Central memory CD8-positive, alpha-beta T cell (primary cell): ENCODE measurements at regions not wholly inside any gene's neighbourhood (a gene's known extent, or its start where the extent isn't known, plus 50 kb on each side); places are given as distances from the start of the nearest gene placed in this dataset.

Experiments
- ATAC-seq: fragments of 150-1000 bp; cut with Tn5 transposase; replicated peaks from 2 replicates; pipeline ENCODE4 v1.10.0; 2022; ENCODE audit warnings: mild to moderate bottlenecking, moderate FRiP score, moderate number of reproducible peaks; ENCODE audit not compliant: poor library complexity, severe bottlenecking; ENCODE audit errors: extremely low read depth
- DNase-seq, 2 donors: peaks; one replicate each; pipeline ENCODE4 v3.0.0; 2021; ENCODE audit warnings: low spot score in 2 of 2
- H3K27ac Mint-ChIP-seq: one replicate; pipeline ENCODE4 v1.8.0; 2022; ENCODE audit warnings: low read depth, mild to moderate bottlenecking, moderate library complexity, mixed read lengths
- H3K27me3 Mint-ChIP-seq: one replicate; pipeline ENCODE4 v1.8.0; 2022; ENCODE audit warnings: mixed read lengths
- H3K36me3 Mint-ChIP-seq: one replicate; pipeline ENCODE4 v1.8.0; 2022; ENCODE audit warnings: mild to moderate bottlenecking, moderate library complexity, mixed read lengths; ENCODE audit not compliant: insufficient read depth
- H3K4me1 Mint-ChIP-seq: one replicate; pipeline ENCODE4 v1.8.0; 2022; ENCODE audit warnings: mixed read lengths
- H3K4me3 Mint-ChIP-seq: one replicate; pipeline ENCODE4 v1.8.0; 2022; ENCODE audit warnings: mild to moderate bottlenecking, moderate library complexity, mixed read lengths
- H3K9me3 Mint-ChIP-seq: one replicate; pipeline ENCODE4 v1.8.0; 2022; ENCODE audit warnings: mixed read lengths

DNA sequence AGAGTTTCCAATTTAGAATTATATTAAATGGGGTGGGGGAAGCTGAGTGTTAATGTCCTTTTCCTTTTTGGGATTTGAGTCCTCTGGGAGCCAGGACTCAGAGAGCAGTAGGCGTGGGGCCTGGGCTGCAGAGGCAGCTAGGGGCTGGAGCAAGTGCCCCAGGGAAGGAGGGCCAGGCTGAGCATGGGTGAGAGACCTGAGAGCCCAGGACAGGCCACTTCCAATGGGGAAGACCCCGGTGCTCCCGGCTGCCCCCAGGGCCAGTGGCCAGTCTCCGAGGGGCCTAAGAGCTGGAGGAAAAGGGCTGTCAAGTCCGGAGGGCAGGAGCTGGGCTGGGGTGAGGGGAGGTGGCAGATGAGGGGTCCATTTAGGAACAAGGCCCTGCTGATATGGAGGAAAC is 371.5 kb downstream of the ZNF536 start:
- ATAC-seq (no peak), DNase-seq (no peak)
- Mint-ChIP-seq H3K9me3 (no peaks in the 10 kb centered on the region), H3K4me1 (no peaks in the 10 kb centered on the region), H3K27me3 (peaks cover 30% of the 10 kb centered on the region), H3K36me3 (no peaks in the 10 kb centered on the region), H3K27ac (no peak overlapping the region), H3K4me3 (no peak overlapping the region)

DNA sequence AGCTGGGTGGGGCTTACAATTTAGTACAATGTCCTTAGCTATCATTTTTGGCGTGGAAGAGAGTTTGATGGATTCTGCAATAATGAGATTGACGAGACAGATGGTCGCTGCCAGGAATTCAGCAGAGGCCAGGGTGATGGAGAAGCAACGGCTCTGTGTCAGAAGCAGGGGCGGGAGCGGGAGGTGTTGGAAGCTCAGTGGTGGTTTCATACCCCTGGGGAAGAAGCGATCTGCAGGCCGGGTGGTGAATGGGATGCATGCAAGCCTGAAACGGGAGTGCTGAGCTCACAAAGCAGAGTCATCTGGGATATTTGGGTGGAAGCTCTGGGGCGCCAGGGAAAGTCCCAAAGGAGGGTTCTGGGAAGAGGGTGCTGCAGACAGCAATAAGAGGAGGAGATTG is 370.8 kb downstream of the ZNF536 start:
- Mint-ChIP-seq H3K27me3 (peaks cover 30% of the 10 kb centered on the region), H3K36me3 (no peaks in the 10 kb centered on the region), H3K4me3 (no peak overlapping the region), H3K9me3 (no peaks in the 10 kb centered on the region), H3K4me1 (no peaks in the 10 kb centered on the region), H3K27ac (no peak overlapping the region)
- ATAC-seq (no peak), DNase-seq (no peak)

DNA sequence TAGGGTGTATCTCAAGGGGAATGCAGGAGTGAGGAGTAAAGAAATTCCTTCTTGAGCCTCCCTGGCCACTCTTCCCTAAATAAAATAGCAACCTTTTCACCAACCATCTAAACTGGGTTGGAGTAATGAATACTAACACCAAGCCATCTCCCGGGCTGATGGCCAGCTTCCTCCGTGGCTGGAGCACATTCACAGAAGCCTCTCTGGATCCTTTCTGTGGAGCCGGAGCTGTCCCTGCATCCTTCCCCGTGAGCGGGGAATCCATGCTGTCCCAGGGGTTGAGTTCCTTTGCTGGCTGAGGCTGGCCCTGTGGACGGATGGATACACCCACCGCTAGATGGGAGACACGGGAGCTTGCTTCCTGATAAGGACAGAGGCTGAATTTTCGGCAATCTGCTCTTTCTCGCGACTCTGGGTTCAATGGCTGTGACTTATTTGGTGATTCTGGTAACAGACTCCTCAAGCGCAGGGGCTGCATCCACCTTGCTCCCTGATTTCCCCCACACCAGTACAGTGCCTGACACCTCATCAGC is 370.3 kb downstream of the ZNF536 start:
- H3K9me3 Mint-ChIP-seq = no peaks in the 10 kb centered on the region
- no peak overlapping the region for H3K27ac Mint-ChIP-seq
- H3K27me3 Mint-ChIP-seq = peaks cover 30% of the 10 kb centered on the region
- no peaks in the 10 kb centered on the region for H3K36me3 Mint-ChIP-seq
- no peak for ATAC-seq
- H3K4me1 Mint-ChIP-seq = no peaks in the 10 kb centered on the region
- no peak overlapping the region for H3K4me3 Mint-ChIP-seq
- DNase-seq = no peak

DNA sequence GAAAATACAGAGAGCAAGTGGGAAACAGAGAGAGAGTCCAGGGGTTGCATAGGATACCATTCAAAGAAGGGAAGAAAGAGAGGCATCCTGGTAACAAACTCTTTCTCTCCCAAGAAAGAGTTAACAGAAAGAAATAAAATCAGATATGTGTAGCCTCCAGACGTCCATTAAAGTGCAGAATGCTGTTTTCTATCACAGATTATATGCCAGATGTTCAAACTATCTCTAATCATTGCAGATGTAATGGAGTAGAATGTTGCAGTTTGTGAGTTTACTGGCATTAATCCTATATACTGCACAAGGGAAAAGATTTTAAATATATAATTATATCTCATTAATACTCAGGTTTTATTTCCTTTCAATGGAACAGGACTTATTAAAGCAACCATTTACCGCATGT is 369.4 kb downstream of the ZNF536 start:
- H3K4me1 Mint-ChIP-seq = no peaks in the 10 kb centered on the region
- no peak for ATAC-seq
- H3K9me3 Mint-ChIP-seq = no peaks in the 10 kb centered on the region

DNA sequence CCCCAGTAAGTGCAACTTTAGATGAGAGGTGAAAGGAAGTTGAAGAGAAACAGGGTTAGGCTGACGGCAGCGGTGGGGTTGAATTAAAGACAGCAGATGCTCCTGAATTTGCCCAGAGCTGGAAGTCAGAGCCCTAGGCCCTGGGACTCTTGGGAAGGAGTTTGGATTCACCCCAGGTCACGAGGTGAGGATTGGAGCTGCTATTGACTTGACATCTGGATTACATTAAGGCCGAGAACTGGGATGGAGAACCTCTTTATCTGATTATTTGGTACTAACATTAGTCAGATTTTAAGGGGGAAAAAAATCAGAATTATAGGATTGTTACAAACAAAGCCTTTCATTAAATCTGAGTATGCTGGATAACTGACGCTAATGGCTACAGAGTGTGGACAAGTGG is 367.2 kb downstream of the ZNF536 start:
- H3K4me3 Mint-ChIP-seq = no peak overlapping the region
- no peaks in the 10 kb centered on the region for H3K9me3 Mint-ChIP-seq
- peaks cover 46% of the 10 kb centered on the region for H3K27me3 Mint-ChIP-seq
- ATAC-seq = no peak
- no peaks in the 10 kb centered on the region for H3K36me3 Mint-ChIP-seq
- H3K4me1 Mint-ChIP-seq = no peaks in the 10 kb centered on the region
- H3K27ac Mint-ChIP-seq = no peak overlapping the region
- DNase-seq = no peak

More for the DNA sequence above, 369.4 kb downstream of the ZNF536 start:
- Mint-ChIP-seq H3K36me3 (no peaks in the 10 kb centered on the region), H3K27me3 (peaks cover 35% of the 10 kb centered on the region), H3K27ac (no peak overlapping the region), H3K4me3 (no peak overlapping the region)
- DNase-seq = no peak

DNA sequence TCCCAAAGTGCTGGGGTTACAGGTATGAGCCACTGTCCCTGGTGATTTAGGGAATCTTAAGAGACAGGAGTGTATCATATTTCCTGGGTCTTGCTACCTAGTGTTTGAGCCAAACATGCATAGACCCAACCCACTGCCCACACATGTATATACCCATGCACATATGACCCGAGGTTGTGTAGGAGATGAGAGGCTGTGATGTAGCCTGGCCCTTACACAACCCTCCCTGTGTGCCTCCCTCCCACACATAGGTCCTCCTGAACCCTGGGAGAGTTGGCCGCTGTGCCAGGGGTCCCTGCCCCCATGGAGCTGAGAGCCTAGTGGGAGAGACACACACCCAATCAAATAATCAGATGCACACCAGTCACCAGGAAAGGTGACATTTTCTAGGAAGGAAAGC is 365.9 kb downstream of the ZNF536 start:
- peaks cover 44% of the 10 kb centered on the region for H3K27me3 Mint-ChIP-seq
- no peak for DNase-seq
- H3K4me1 Mint-ChIP-seq = no peaks in the 10 kb centered on the region
- H3K36me3 Mint-ChIP-seq = no peaks in the 10 kb centered on the region
- no peaks in the 10 kb centered on the region for H3K9me3 Mint-ChIP-seq
- no peak for ATAC-seq
- H3K4me3 Mint-ChIP-seq = no peak overlapping the region
- H3K27ac Mint-ChIP-seq = no peak overlapping the region

DNA sequence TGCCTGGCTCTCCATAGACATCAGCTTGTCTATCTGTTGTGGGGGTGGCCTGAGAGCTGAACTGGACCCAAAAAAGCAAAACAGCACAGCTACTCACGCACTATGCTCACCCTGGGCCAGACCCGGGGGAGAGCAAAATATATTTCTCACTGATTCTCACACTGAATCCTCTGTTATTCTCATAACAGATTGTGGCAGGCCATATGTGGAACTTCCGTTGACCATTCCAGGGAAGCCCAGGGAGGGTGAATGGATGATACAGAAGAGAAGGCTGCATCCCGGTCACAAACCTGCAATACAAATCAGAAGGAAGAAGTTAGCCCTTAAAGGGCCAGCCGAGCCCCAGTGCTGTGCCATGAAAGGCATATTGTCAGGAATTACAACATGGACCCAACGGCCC is 362.5 kb downstream of the ZNF536 start:
- no peak for DNase-seq
- Mint-ChIP-seq H3K4me1 (no peaks in the 10 kb centered on the region), H3K36me3 (no peaks in the 10 kb centered on the region), H3K27ac (no peak overlapping the region), H3K4me3 (no peak overlapping the region), H3K9me3 (no peaks in the 10 kb centered on the region), H3K27me3 (peaks cover 22% of the 10 kb centered on the region)
- no peak for ATAC-seq

DNA sequence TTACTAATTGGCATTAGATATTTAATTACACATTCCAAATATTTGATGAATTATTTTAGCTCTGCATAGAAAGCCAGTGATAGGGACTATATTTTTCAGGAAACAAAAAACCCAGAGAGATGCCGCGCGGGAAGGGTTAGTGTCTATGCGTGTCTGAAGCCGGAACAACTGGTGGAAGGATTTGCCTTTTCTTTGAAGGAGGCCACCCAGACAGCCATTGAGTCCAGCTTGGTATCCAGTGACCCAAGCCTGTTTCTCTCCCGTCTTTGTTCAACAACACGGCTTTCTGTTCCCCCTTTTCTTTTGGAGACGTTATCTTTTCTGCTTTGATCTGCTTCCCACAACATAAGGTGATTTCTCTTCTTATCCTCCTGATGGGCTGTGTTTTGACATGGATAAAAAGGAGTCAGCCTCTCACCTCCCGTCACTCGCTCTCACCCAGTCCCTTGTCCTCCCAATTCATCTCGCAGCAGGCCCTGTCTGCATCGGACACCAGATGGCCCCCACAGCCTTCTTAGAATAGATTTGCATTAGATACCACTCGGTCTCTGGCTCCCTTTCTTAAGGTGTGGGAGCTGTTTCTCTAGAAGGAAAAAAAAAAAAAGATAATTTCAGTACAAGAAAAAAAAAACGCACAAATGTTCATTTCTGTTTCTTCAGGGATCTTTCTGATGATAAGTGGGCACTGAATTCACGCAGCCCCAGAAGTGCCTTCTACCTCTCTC is 361.8 kb downstream of the ZNF536 start:
- ATAC-seq (no peak), DNase-seq (no peak)
- Mint-ChIP-seq H3K4me1 (no peaks in the 10 kb centered on the region), H3K36me3 (no peaks in the 10 kb centered on the region), H3K27me3 (peaks cover 22% of the 10 kb centered on the region), H3K27ac (no peak overlapping the region), H3K4me3 (no peak overlapping the region), H3K9me3 (no peaks in the 10 kb centered on the region)

DNA sequence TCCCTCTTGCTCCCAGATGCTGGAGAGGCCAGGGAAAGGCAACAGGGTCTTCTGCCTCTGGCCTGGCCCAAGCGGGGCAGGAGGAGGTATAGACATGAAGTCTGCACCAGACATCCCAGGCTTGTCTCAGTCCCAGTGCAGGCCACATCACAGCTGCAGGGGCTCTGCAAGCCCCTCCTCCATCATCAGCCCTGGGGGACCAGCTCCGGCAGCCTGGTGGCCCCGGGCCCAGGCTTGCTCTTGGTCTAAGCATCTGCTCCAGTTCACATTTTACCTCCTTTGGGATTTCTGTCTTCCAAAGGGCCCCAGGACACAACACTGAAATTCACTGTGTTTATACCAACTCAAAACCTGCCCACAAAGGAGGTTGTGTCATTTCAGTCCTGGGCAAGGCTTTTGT is 359.4 kb downstream of the ZNF536 start:
- H3K36me3 Mint-ChIP-seq = no peaks in the 10 kb centered on the region
- H3K27ac Mint-ChIP-seq = no peak overlapping the region
- ATAC-seq (no peak), DNase-seq (no peak)
- H3K4me3 Mint-ChIP-seq = no peak overlapping the region
- H3K4me1 Mint-ChIP-seq = no peaks in the 10 kb centered on the region
- H3K9me3 Mint-ChIP-seq = no peaks in the 10 kb centered on the region
- H3K27me3 Mint-ChIP-seq = peaks cover 17% of the 10 kb centered on the region

DNA sequence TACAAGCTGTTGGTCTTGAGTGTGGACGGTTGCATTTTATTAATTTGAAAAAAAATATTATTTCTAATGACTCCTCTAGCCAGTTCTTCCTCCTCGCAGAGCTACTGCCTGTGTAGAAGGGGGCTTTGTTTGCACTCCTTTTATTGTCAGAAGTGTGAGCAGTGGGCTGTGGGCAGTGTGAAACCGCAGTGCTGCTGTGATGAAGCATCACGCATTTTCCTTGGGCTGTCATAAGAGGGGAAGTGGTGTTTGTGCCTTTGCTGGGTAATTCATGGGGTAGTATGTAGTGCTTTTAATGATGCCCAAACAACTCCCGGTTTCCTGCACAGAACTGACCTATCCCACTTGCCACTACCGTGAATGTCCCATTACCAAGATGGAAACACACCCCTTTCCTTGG is 357.3 kb downstream of the ZNF536 start:
- Mint-ChIP-seq H3K4me3 (no peak overlapping the region), H3K9me3 (no peaks in the 10 kb centered on the region), H3K36me3 (no peaks in the 10 kb centered on the region), H3K4me1 (no peaks in the 10 kb centered on the region), H3K27me3 (peaks cover 10% of the 10 kb centered on the region), H3K27ac (no peak overlapping the region)
- DNase-seq (no peak), ATAC-seq (no peak)

DNA sequence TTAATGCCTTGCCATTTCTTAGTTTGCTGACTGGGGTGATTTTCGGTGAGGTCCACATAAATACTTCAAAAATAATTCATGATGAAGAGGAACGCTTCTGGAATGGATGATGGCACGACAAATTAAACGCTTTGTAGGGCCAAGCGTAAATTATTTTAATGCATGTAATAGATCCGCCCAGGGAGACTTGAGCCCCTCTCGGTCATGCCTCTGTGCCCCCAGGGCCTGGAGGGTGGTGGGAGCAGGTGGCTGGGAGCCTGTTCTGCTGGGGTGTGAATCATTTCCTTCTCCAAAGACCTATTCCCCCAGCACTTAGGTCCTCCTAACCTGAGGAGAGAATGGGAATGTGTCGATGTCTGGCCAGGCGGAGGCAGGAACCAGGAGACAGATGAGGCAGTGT is 350.6 kb downstream of the ZNF536 start:
- Mint-ChIP-seq H3K4me3 (no peak overlapping the region), H3K27ac (no peak overlapping the region), H3K4me1 (peaks cover 10% of the 10 kb centered on the region), H3K27me3 (peaks cover 21% of the 10 kb centered on the region), H3K36me3 (no peaks in the 10 kb centered on the region), H3K9me3 (no peaks in the 10 kb centered on the region)
- ATAC-seq = no peak
- DNase-seq = no peak

DNA sequence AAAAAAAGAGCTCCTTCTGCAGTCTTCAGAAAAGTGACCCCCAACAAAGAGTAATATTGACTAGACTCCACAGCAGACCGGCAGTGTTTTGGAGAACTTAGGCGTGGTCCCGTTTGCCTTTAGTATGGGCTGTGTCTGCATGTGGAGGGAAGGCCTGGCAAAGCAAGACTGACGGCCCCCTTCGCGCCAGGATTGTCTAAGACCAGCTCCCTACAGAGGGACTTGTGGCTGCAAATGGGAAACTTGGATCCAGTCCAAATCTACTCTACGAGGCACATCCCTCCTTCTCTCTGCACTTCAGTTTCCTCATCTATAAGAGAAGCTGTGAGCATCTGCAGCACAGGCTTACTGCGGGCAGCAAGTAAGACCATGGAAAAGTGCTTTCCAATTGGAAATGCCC is 350.0 kb downstream of the ZNF536 start:
- ATAC-seq (no peak), DNase-seq (no peak)
- Mint-ChIP-seq H3K27ac (no peak overlapping the region), H3K9me3 (no peaks in the 10 kb centered on the region), H3K27me3 (peaks cover 24% of the 10 kb centered on the region), H3K36me3 (no peaks in the 10 kb centered on the region), H3K4me3 (no peak overlapping the region), H3K4me1 (peaks cover 10% of the 10 kb centered on the region)

DNA sequence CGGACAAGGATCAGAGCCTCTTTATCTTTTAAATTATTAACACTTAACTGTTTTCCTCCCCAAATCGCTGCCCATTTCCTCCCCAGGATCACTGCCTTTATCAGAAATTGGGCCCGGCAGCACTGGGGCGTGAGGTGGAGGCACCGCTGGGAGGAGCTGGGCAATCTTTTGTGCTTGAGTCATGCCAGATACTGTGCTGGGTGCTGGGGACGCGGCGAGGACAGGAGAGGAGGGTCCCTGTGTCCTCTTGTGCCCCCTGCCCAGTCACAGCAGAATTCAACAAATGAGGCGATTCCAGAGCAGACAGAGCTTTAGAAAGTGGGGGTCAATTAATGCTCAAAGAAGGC is 347.8 kb downstream of the ZNF536 start:
- Mint-ChIP-seq H3K4me3 (peak overlapping the region; percentile 59), H3K9me3 (no peaks in the 10 kb centered on the region), H3K36me3 (no peaks in the 10 kb centered on the region), H3K4me1 (peaks cover 10% of the 10 kb centered on the region), H3K27ac (no peak overlapping the region), H3K27me3 (peaks cover 34% of the 10 kb centered on the region)
- no peak for DNase-seq
- ATAC-seq = no peak
